Uterus (tissue), 2 donors: ENCODE measurements at regions not wholly inside any gene's neighbourhood (a gene's known extent, or its start where the extent isn't known, plus 50 kb on each side); places are given as distances from the start of the nearest gene placed in this dataset.

Experiments
- CTCF ChIP-seq, 4 experiments: fragments of 200-600 bp in 2 of 4; fragments of 450-650 bp in 2 of 4; sonication (generic) in 2 of 4; IDR thresholded peaks; one replicate each; pipeline ENCODE4 v1.5.1; 2016 to 2019; ENCODE audit warnings: antibody characterized with exemption in 4 of 4, mild to moderate bottlenecking in 2 of 4, moderate library complexity in 1 of 4
- POLR2A ChIP-seq, 2 donors: fragments of 450-650 bp; IDR thresholded peaks; one replicate each; pipeline ENCODE4 v1.6.1; 2016; ENCODE audit warnings: antibody characterized with exemption in 2 of 2, mild to moderate bottlenecking in 1 of 2, moderate library complexity in 1 of 2

- TF ChIP-seq CTCF (IDR thresholded peaks at IDR 0.05) = no peak
- no peak for TF ChIP-seq POLR2A (IDR thresholded peaks at IDR 0.05)
Observed at GRCh38 chr11:106381895-106382294, 304.4 kb downstream of the AASDHPPT start.
